ENCODE measurements at regions not wholly inside any gene's neighbourhood (a gene's known extent, or its start where the extent isn't known, plus 50 kb on each side); places are given as distances from the start of the nearest gene placed in this dataset.

GRCh38 chr14:43141636-43142191 lies 1365.4 kb downstream of the FSCB start:
- H3K79me2 ChIP-seq (ENCODE audit: control insufficient read depth, low read length), result no peaks in the 10 kb centered on the region
- TF ChIP-seq CTCF (IDR thresholded peaks at IDR 0.05; ENCODE audit: low read depth, low read length, poor library complexity, severe bottlenecking) (no peak), EZH2phosphoT487 (IDR thresholded peaks at IDR 0.05; ENCODE audit: borderline replicate concordance, low read length) (no peak)
- no peaks in the 10 kb centered on the region for H3K36me3 ChIP-seq (ENCODE audit: control insufficient read depth, low read length)
- no peaks in the 10 kb centered on the region for H3K4me1 ChIP-seq (ENCODE audit: control insufficient read depth, low read length)
- H3K4me2 ChIP-seq (ENCODE audit: low read length), result no peak overlapping the region
- no peaks in the 10 kb centered on the region for H3F3A ChIP-seq (ENCODE audit: control insufficient read depth, insufficient read depth)
- H3K27me3 ChIP-seq (ENCODE audit: control insufficient read depth, low read length), result no peaks in the 10 kb centered on the region
- no peak overlapping the region for H3K27ac ChIP-seq (ENCODE audit: low read depth, low read length)
- H3K9me3 ChIP-seq (ENCODE audit: control insufficient read depth, insufficient read depth, low read length), result no peaks in the 10 kb centered on the region
- H3K9me2 ChIP-seq (replicated peaks; ENCODE audit: control insufficient read depth, low read length), result no peaks in the 10 kb centered on the region
- H3K4me3 ChIP-seq (ENCODE audit: low read length), result no peak overlapping the region
- no peaks in the 10 kb centered on the region for H4K20me1 ChIP-seq (ENCODE audit: control insufficient read depth, insufficient read depth, low read depth, low read length)

GRCh38 chr14:43140453-43140852 lies 1366.6 kb downstream of the FSCB start:
- no peaks in the 10 kb centered on the region for H3K9me2 ChIP-seq (replicated peaks; ENCODE audit: control insufficient read depth, low read length)
- TF ChIP-seq EZH2phosphoT487 (IDR thresholded peaks at IDR 0.05; ENCODE audit: borderline replicate concordance, low read length) (no peak), CTCF (IDR thresholded peaks at IDR 0.05; ENCODE audit: low read depth, low read length, poor library complexity, severe bottlenecking) (no peak)
- H3K36me3 ChIP-seq (ENCODE audit: control insufficient read depth, low read length), result no peaks in the 10 kb centered on the region
- no peak overlapping the region for H3K27ac ChIP-seq (ENCODE audit: low read depth, low read length)
- H3K79me2 ChIP-seq (ENCODE audit: control insufficient read depth, low read length), result no peaks in the 10 kb centered on the region
- H3K4me3 ChIP-seq (ENCODE audit: low read length), result no peak overlapping the region
- no peak overlapping the region for H3K4me2 ChIP-seq (ENCODE audit: low read length)
- no peaks in the 10 kb centered on the region for H3K27me3 ChIP-seq (ENCODE audit: control insufficient read depth, low read length)
- H3K4me1 ChIP-seq (ENCODE audit: control insufficient read depth, low read length), result no peaks in the 10 kb centered on the region
- peaks cover 8% of the 10 kb centered on the region; the same call in 1 of the 2 replicates for H3K9me3 ChIP-seq (ENCODE audit: control insufficient read depth, insufficient read depth, low read length)
- no peaks in the 10 kb centered on the region for H4K20me1 ChIP-seq (ENCODE audit: control insufficient read depth, insufficient read depth, low read depth, low read length)
- no peaks in the 10 kb centered on the region for H3F3A ChIP-seq (ENCODE audit: control insufficient read depth, insufficient read depth)

GRCh38 chr14:43135877-43136411 lies 1371.1 kb downstream of the FSCB start:
- Histone ChIP-seq H3K4me2 (ENCODE audit: low read length) (no peak overlapping the region), H3K4me3 (ENCODE audit: low read length) (no peak overlapping the region), H3F3A (ENCODE audit: control insufficient read depth, insufficient read depth) (no peaks in the 10 kb centered on the region), H4K20me1 (ENCODE audit: control insufficient read depth, insufficient read depth, low read depth, low read length) (no peaks in the 10 kb centered on the region), H3K79me2 (ENCODE audit: control insufficient read depth, low read length) (no peaks in the 10 kb centered on the region), H3K9me2 (replicated peaks; ENCODE audit: control insufficient read depth, low read length) (no peaks in the 10 kb centered on the region), H3K9me3 (ENCODE audit: control insufficient read depth, insufficient read depth, low read length) (peaks cover 8% of the 10 kb centered on the region; the same call in 1 of the 2 replicates), H3K27me3 (ENCODE audit: control insufficient read depth, low read length) (no peaks in the 10 kb centered on the region), H3K36me3 (ENCODE audit: control insufficient read depth, low read length) (no peaks in the 10 kb centered on the region), H3K27ac (ENCODE audit: low read depth, low read length) (no peak overlapping the region), H3K4me1 (ENCODE audit: control insufficient read depth, low read length) (no peaks in the 10 kb centered on the region)
- TF ChIP-seq CTCF (IDR thresholded peaks at IDR 0.05; ENCODE audit: low read depth, low read length, poor library complexity, severe bottlenecking) (no peak), EZH2phosphoT487 (IDR thresholded peaks at IDR 0.05; ENCODE audit: borderline replicate concordance, low read length) (no peak)
